ENCODE measurements at regions not wholly inside any gene's neighbourhood (a gene's known extent, or its start where the extent isn't known, plus 50 kb on each side); places are given as distances from the start of the nearest gene placed in this dataset.

- TF ChIP-seq EGR1 (IDR thresholded peaks at IDR 0.05) (no peak), NFIC (IDR thresholded peaks at IDR 0.05) (no peak)
These were observed 603.3 kb upstream of the TMEM132C start for GRCh38 chr12:127663716-127664115.

GRCh38 chr12:127664901-127665300, 602.1 kb upstream of the TMEM132C start:
- TF ChIP-seq CEBPB (IDR thresholded peaks at IDR 0.05): no peak
- no peak for TF ChIP-seq FOXM1 (IDR thresholded peaks at IDR 0.05; ENCODE audit: borderline replicate concordance, low read depth)
- TF ChIP-seq TAF1 (IDR thresholded peaks at IDR 0.05; ENCODE audit: low read depth): no peak
- TF ChIP-seq, protein P1, sequence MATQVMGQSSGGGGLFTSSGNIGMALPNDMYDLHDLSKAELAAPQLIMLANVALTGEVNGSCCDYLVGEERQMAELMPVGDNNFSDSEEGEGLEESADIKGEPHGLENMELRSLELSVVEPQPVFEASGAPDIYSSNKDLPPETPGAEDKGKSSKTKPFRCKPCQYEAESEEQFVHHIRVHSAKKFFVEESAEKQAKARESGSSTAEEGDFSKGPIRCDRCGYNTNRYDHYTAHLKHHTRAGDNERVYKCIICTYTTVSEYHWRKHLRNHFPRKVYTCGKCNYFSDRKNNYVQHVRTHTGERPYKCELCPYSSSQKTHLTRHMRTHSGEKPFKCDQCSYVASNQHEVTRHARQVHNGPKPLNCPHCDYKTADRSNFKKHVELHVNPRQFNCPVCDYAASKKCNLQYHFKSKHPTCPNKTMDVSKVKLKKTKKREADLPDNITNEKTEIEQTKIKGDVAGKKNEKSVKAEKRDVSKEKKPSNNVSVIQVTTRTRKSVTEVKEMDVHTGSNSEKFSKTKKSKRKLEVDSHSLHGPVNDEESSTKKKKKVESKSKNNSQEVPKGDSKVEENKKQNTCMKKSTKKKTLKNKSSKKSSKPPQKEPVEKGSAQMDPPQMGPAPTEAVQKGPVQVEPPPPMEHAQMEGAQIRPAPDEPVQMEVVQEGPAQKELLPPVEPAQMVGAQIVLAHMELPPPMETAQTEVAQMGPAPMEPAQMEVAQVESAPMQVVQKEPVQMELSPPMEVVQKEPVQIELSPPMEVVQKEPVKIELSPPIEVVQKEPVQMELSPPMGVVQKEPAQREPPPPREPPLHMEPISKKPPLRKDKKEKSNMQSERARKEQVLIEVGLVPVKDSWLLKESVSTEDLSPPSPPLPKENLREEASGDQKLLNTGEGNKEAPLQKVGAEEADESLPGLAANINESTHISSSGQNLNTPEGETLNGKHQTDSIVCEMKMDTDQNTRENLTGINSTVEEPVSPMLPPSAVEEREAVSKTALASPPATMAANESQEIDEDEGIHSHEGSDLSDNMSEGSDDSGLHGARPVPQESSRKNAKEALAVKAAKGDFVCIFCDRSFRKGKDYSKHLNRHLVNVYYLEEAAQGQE (IDR thresholded peaks at IDR 0.05; ENCODE audit: low read depth): no peak
- TF ChIP-seq, protein P2, sequence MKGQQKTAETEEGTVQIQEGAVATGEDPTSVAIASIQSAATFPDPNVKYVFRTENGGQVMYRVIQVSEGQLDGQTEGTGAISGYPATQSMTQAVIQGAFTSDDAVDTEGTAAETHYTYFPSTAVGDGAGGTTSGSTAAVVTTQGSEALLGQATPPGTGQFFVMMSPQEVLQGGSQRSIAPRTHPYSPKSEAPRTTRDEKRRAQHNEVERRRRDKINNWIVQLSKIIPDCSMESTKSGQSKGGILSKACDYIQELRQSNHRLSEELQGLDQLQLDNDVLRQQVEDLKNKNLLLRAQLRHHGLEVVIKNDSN (IDR thresholded peaks at IDR 0.05): no peak
- no peak for TF ChIP-seq EGR1 (IDR thresholded peaks at IDR 0.05)
- TF ChIP-seq CREB1 (IDR thresholded peaks at IDR 0.05; ENCODE audit: low read depth): no peak

DNA sequence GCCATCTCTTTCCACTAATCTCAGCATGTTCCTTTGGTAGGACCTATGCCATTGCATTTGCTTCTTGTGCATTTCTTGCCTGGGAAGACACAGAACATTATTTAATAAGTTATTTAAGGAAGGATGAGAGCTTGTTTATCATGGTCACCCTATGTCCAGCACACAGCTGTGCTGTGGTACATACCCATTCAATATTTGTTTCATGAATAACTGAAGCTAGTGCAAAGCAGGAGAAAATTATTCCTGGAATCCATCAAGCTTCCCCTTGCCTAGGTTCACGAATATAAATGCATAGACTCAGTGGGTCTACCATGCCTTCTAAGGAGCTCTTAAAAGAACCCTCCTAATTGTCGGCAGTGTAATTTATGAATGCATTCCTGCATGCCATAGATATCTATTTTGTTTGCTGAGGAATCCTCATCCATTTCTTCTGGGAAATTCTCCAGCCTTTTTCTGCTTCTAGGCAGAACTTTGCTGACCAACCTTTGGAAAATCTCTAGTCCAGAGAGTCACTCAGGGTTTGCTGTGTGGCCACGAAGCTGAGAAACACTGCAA, 599.8 kb upstream of the TMEM132C start:
- no peak for TF ChIP-seq TEAD4 (IDR thresholded peaks at IDR 0.05)
- TF ChIP-seq, protein P1 (IDR thresholded peaks at IDR 0.05; ENCODE audit: low read depth): no peak
- no peak for TF ChIP-seq ZBTB7A (IDR thresholded peaks at IDR 0.05; ENCODE audit: low read depth)
- TF ChIP-seq EGR1 (IDR thresholded peaks at IDR 0.05): no peak
- TF ChIP-seq YY1 (IDR thresholded peaks at IDR 0.05; ENCODE audit: low read depth): no peak
- no peak for TF ChIP-seq TAF1 (IDR thresholded peaks at IDR 0.05; ENCODE audit: low read depth)
- no peak for TF ChIP-seq CREB1 (IDR thresholded peaks at IDR 0.05; ENCODE audit: low read depth)
- no peak for TF ChIP-seq RAD21 (IDR thresholded peaks at IDR 0.05; ENCODE audit: low read depth)
- TF ChIP-seq, protein P3, sequence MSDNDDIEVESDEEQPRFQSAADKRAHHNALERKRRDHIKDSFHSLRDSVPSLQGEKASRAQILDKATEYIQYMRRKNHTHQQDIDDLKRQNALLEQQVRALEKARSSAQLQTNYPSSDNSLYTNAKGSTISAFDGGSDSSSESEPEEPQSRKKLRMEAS (IDR thresholded peaks at IDR 0.05): no peak
- TF ChIP-seq EP300 (IDR thresholded peaks at IDR 0.05; ENCODE audit: borderline replicate concordance): no peak
- no peak for TF ChIP-seq TCF12 (IDR thresholded peaks at IDR 0.05; ENCODE audit: low read depth)
- TF ChIP-seq NFIC (IDR thresholded peaks at IDR 0.05): no peak
- TF ChIP-seq, protein P2 (IDR thresholded peaks at IDR 0.05): no peak
- no peak for TF ChIP-seq FOXM1 (IDR thresholded peaks at IDR 0.05; ENCODE audit: borderline replicate concordance, low read depth)
- TF ChIP-seq CEBPB (IDR thresholded peaks at IDR 0.05): no peak

DNA sequence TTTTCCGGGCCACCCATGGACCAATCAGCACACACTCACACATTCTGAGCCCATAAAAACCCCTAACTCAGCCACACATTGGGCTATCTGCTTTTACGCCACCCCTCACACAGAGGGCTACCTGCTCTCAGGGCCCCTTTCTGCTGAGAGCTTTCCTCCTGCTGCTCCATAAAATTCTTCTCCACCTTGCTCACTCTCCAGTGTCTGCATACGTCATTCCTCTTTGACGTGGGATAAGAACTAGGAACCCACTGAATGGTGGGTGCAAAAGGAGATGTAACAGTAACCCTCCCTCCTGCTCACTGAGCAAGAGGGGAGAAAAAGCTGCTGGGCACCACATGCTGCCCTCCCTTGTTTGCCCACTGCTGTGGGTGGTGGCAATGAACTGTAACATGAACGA, 596.7 kb upstream of the TMEM132C start:
- TF ChIP-seq ZBTB7A (IDR thresholded peaks at IDR 0.05; ENCODE audit: low read depth) (no peak), CEBPB (IDR thresholded peaks at IDR 0.05) (no peak), TCF12 (IDR thresholded peaks at IDR 0.05; ENCODE audit: low read depth) (no peak), EP300 (IDR thresholded peaks at IDR 0.05; ENCODE audit: borderline replicate concordance) (no peak), TAF1 (IDR thresholded peaks at IDR 0.05; ENCODE audit: low read depth) (no peak), FOXM1 (IDR thresholded peaks at IDR 0.05; ENCODE audit: borderline replicate concordance, low read depth) (no peak), YY1 (IDR thresholded peaks at IDR 0.05; ENCODE audit: low read depth) (no peak), CREB1 (IDR thresholded peaks at IDR 0.05; ENCODE audit: low read depth) (no peak)
- TF ChIP-seq, protein P1 (IDR thresholded peaks at IDR 0.05; ENCODE audit: low read depth): no peak

DNA sequence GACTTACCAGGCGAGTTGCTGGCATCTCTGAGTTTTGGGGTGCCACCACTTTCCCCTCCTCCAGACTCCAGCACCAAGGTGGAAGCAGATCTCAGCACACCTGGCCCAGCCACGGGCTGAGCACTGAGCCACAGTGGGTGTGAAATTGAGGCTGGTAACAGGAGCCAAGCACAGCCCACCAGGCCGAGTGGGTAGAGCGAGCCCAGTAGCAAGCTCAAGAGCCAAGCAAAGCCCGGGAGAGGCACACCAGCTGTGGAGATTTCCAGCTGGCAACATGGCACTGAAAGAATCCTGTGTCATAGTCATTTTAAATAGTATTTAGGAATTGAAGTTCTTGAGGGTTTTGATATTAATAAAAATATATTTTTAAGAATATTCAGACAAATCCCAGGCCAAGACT, 596.2 kb upstream of the TMEM132C start:
- TF ChIP-seq, protein P2 (IDR thresholded peaks at IDR 0.05): no peak
- TF ChIP-seq EP300 (IDR thresholded peaks at IDR 0.05; ENCODE audit: borderline replicate concordance) (no peak), TEAD4 (IDR thresholded peaks at IDR 0.05) (no peak), TAF1 (IDR thresholded peaks at IDR 0.05; ENCODE audit: low read depth) (no peak), RAD21 (IDR thresholded peaks at IDR 0.05; ENCODE audit: low read depth) (no peak), NFIC (IDR thresholded peaks at IDR 0.05) (no peak), FOXM1 (IDR thresholded peaks at IDR 0.05; ENCODE audit: borderline replicate concordance, low read depth) (no peak)
- TF ChIP-seq, protein P1 (IDR thresholded peaks at IDR 0.05; ENCODE audit: low read depth): no peak
- TF ChIP-seq, protein P3 (IDR thresholded peaks at IDR 0.05): no peak
